GM12878 (cell line): ENCODE measurements at regions not wholly inside any gene's neighbourhood (a gene's known extent, or its start where the extent isn't known, plus 50 kb on each side); places are given as distances from the start of the nearest gene placed in this dataset.

ENCODE experiments used
- ATAC-seq: fragments of 200-7000 bp; cut with Tn5 transposase; 3 replicates; pipeline ENCODE4 v1.9.1; 2020; ENCODE audit warnings: mild to moderate bottlenecking, moderate library complexity
- BruUV-seq: library from RNA; stranded (reverse); fragments of 400-500 nt; replicated peaks from 2 replicates; lab custom pipeline; 2021; lab: Mats Ljungman, UMichigan
- CTCF ChIA-PET: fragments of 300-600 bp; sonication (Branson Sonifier 250); formaldehyde crosslinking; extraction: SDS; loops from one replicate; lab custom pipeline; 2021; ENCODE audit warnings: inconsistent platforms; lab: Yijun Ruan, JAX
- POLR2A ChIA-PET: fragments of 350-600 bp; formaldehyde crosslinking; extraction: SDS; loops from one replicate; lab custom pipeline; 2021; ENCODE audit warnings: inconsistent platforms; lab: Charles Lee
- RAD21 ChIA-PET: fragments of 300-600 bp; sonication (Branson Sonifier 250); formaldehyde crosslinking; loops from one replicate; lab custom pipeline; 2023; ENCODE audit warnings: antibody characterized with exemption; ENCODE audit not compliant: unreplicated experiment; lab: Charles Lee
- SMC1A ChIA-PET: fragments of 300-600 bp; sonication (Branson Sonifier 250); formaldehyde crosslinking; loops from one replicate; lab custom pipeline; 2023; ENCODE audit not compliant: unreplicated experiment, uncharacterized antibody; lab: Charles Lee
- DNase-seq: peaks from one replicate; pipeline ENCODE4 v3.0.0-alpha.2; 2011; ENCODE audit warnings: low read depth, low spot score
- FAIRE-seq: peaks from 3 replicates; lab custom pipeline; 2011; peaks lifted over from hg19 to GRCh38; lab: Jason Lieb, UNC
- H2AFZ ChIP-seq: 2 replicates; pipeline ENCODE4 v1.6.0; 2011; ENCODE audit warnings: low read depth, low read length, control low read depth; ENCODE audit not compliant: control insufficient read depth
- H3K27ac ChIP-seq: 2 replicates; pipeline ENCODE4 v1.5.1; 2011; ENCODE audit warnings: control low read depth; ENCODE audit not compliant: control insufficient read depth, insufficient read depth
- H3K27me3 ChIP-seq, 2 experiments: replicated peaks in 1 of 2; 2 replicates each; pipeline versions ENCODE4 v1.6.0 to v1.6.1; 2011; ENCODE audit warnings: low read length in 1 of 2; ENCODE audit not compliant: control insufficient read depth in 2 of 2, insufficient read depth in 2 of 2
- H3K36me3 ChIP-seq, 2 experiments: 2 replicates each; pipeline ENCODE4 v1.5.1; 2011; ENCODE audit warnings: low read length in 1 of 2; ENCODE audit not compliant: control insufficient read depth in 2 of 2, insufficient read depth in 2 of 2
- H3K4me1 ChIP-seq: 2 replicates; pipeline ENCODE4 v1.6.1; 2011; ENCODE audit warnings: mild to moderate bottlenecking, low read length, moderate library complexity, mixed read lengths; ENCODE audit not compliant: control insufficient read depth, insufficient read depth
- H3K4me2 ChIP-seq: 2 replicates; pipeline ENCODE4 v1.6.0; 2011; ENCODE audit warnings: control low read depth; ENCODE audit not compliant: control insufficient read depth, insufficient read depth
- H3K4me3 ChIP-seq: fragments of 200-600 bp; sonication (generic); 2 replicates; pipeline ENCODE4 v1.5.1; 2016
- H3K79me2 ChIP-seq: 2 replicates; pipeline ENCODE4 v1.6.0; 2011; ENCODE audit warnings: low read length; ENCODE audit not compliant: control insufficient read depth, insufficient read depth
- H3K9ac ChIP-seq: 2 replicates; pipeline ENCODE4 v1.8.0; 2011; ENCODE audit warnings: low read length, control low read depth, mixed read lengths; ENCODE audit not compliant: control insufficient read depth, insufficient read depth
- H3K9me3 ChIP-seq: replicated peaks from 3 replicates; pipeline ENCODE4 v1.5.1; 2011; ENCODE audit warnings: mild to moderate bottlenecking, low read length; ENCODE audit not compliant: control insufficient read depth, insufficient read depth
- H4K20me1 ChIP-seq: 2 replicates; pipeline ENCODE4 v1.6.0; 2011; ENCODE audit not compliant: control insufficient read depth, insufficient read depth
- BACH1 ChIP-seq: fragments of 450-650 bp; IDR thresholded peaks from 2 replicates; pipeline ENCODE4 v1.6.1; 2017; ENCODE audit warnings: mild to moderate bottlenecking, borderline replicate concordance
- BHLHE40 ChIP-seq, 2 experiments: fragments of 450-650 bp in 1 of 2; IDR thresholded peaks; 2 replicates each; pipeline ENCODE4 v1.6.1; 2011 to 2017; ENCODE audit warnings: low read depth in 2 of 2, borderline replicate concordance in 1 of 2, improper control_type of control experiment in 1 of 2, low read length in 1 of 2, mild to moderate bottlenecking in 1 of 2
- CBX3 ChIP-seq: fragments of 200-600 bp; sonication (generic); IDR thresholded peaks from 2 replicates; pipeline ENCODE4 v1.6.1; 2016; ENCODE audit warnings: low read depth, borderline replicate concordance
- CHD1 ChIP-seq: IDR thresholded peaks from 2 replicates; pipeline ENCODE4 v1.6.1; 2012; ENCODE audit warnings: low read depth, low read length, improper control_type of control experiment
- FOXM1 ChIP-seq: IDR thresholded peaks from 2 replicates; pipeline ENCODE4 v1.6.1; 2012; ENCODE audit warnings: low read depth, mild to moderate bottlenecking, inconsistent platforms, low read length, moderate library complexity
- HDAC6 ChIP-seq: fragments of 200-600 bp; sonication (generic); IDR thresholded peaks from one replicate; pipeline ENCODE4 v1.8.0; 2017; ENCODE audit warnings: antibody characterized with exemption; ENCODE audit not compliant: unreplicated experiment
- NR2C1 ChIP-seq: fragments of 450-650 bp; IDR thresholded peaks from 2 replicates; pipeline ENCODE4 v1.6.1; 2017; ENCODE audit warnings: antibody characterized with exemption, mild to moderate bottlenecking, moderate library complexity
- RB1 ChIP-seq: fragments of 450-650 bp; formaldehyde crosslinking; IDR thresholded peaks from 2 replicates; pipeline ENCODE4 v1.6.1; 2017; ENCODE audit warnings: mild to moderate bottlenecking, borderline replicate concordance
- SPI1 ChIP-seq: IDR thresholded peaks from 2 replicates; pipeline ENCODE4 v1.6.1; 2011; ENCODE audit warnings: low read depth, mild to moderate bottlenecking, low read length, moderate library complexity, borderline replicate concordance; ENCODE audit not compliant: insufficient read depth
- SRF ChIP-seq, 2 experiments: IDR thresholded peaks; 2 replicates each; pipeline ENCODE4 v1.6.1; 2011; ENCODE audit warnings: low read depth in 2 of 2, low read length in 2 of 2, mild to moderate bottlenecking in 1 of 2, moderate library complexity in 1 of 2
- WRNIP1 ChIP-seq: IDR thresholded peaks from 2 replicates; pipeline ENCODE4 v1.6.1; 2011; ENCODE audit warnings: low read depth, low read length, improper control_type of control experiment, borderline replicate concordance
- WGBS: methylation state at CpG from one replicate; pipeline ENCODE4 v1.1.6; 2016; ENCODE audit warnings: low lambda C conversion rate; ENCODE audit not compliant: insufficient replicate concordance, insufficient coverage; ENCODE audit errors: missing lambda C conversion rate; 5-methylcytosine and 5-hydroxymethylcytosine counted together
- in situ Hi-C: fragments of 300-500 bp; cut with MboI; formaldehyde crosslinking; loops from 9 replicates; pipeline ENCODE4 v1.14.3; 2018; ENCODE audit warnings: mixed read lengths
- intact Hi-C: fragments of 100-400 bp; cut with micrococcal nuclease; formaldehyde crosslinking; loops from one replicate; pipeline ENCODE4 v1.14.2; 2022; ENCODE audit not compliant: unreplicated experiment
- TF ChIP-seq, protein P1 (sequence below): fragments of 450-650 bp; IDR thresholded peaks from 2 replicates; pipeline ENCODE4 v1.6.1; 2016; ENCODE audit warnings: mild to moderate bottlenecking
- TF ChIP-seq, protein P2 (sequence below): fragments of 450-650 bp; IDR thresholded peaks from 2 replicates; pipeline ENCODE4 v1.6.1; 2018; ENCODE audit warnings: mild to moderate bottlenecking, low read depth, moderate library complexity; ENCODE audit not compliant: partially characterized antibody
- TF ChIP-seq, protein P3 (sequence below): IDR thresholded peaks from 2 replicates; pipeline ENCODE4 v1.6.1; 2011; ENCODE audit warnings: mild to moderate bottlenecking, low read depth, low read length, moderate library complexity; ENCODE audit not compliant: insufficient replicate concordance

DNA sequence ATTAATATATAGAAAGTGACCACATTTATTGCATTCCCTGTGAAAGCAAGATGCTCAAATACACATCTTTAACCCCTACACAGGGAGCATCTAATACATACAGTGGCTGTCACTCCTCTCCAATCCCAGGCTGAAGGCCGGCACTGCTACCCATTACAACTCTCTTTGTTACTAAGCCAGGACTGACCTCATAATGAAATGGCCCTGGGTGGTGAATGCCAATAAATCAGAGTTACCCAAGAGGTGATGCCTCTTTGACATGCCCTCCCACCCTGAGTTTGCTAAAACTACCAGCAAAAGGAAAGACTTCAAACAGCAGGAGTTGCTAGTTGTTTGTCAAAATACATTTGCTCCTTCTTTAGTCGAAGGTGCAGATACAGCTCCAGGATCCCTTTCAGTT is 214.2 kb downstream of the FOXA2 start (continued):
- TF ChIP-seq FOXM1 (no peak), RB1 (no peak)
- TF ChIP-seq, protein P1, sequence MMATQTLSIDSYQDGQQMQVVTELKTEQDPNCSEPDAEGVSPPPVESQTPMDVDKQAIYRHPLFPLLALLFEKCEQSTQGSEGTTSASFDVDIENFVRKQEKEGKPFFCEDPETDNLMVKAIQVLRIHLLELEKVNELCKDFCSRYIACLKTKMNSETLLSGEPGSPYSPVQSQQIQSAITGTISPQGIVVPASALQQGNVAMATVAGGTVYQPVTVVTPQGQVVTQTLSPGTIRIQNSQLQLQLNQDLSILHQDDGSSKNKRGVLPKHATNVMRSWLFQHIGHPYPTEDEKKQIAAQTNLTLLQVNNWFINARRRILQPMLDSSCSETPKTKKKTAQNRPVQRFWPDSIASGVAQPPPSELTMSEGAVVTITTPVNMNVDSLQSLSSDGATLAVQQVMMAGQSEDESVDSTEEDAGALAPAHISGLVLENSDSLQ = no peak
- TF ChIP-seq, protein P2, sequence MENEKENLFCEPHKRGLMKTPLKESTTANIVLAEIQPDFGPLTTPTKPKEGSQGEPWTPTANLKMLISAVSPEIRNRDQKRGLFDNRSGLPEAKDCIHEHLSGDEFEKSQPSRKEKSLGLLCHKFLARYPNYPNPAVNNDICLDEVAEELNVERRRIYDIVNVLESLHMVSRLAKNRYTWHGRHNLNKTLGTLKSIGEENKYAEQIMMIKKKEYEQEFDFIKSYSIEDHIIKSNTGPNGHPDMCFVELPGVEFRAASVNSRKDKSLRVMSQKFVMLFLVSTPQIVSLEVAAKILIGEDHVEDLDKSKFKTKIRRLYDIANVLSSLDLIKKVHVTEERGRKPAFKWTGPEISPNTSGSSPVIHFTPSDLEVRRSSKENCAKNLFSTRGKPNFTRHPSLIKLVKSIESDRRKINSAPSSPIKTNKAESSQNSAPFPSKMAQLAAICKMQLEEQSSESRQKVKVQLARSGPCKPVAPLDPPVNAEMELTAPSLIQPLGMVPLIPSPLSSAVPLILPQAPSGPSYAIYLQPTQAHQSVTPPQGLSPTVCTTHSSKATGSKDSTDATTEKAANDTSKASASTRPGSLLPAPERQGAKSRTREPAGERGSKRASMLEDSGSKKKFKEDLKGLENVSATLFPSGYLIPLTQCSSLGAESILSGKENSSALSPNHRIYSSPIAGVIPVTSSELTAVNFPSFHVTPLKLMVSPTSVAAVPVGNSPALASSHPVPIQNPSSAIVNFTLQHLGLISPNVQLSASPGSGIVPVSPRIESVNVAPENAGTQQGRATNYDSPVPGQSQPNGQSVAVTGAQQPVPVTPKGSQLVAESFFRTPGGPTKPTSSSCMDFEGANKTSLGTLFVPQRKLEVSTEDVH = no peak

- Histone ChIP-seq H2AFZ (no peak overlapping the region), H4K20me1 (no peaks in the 10 kb centered on the region), H3K9me3 (no peaks in the 10 kb centered on the region), H3K36me3 (no peaks in the 10 kb centered on the region), H3K4me1 (peaks cover 5% of the 10 kb centered on the region), H3K4me3 (no peak overlapping the region), H3K9ac (no peak overlapping the region), H3K27me3 (peaks cover 0 to 7% of the 10 kb centered on the region in 2 experiments; a peak in 2 of 4 replicates), H3K27ac (no peak overlapping the region), H3K4me2 (no peak overlapping the region), H3K79me2 (no peaks in the 10 kb centered on the region)
- in situ Hi-C loops = no loop called here
- intact Hi-C loops = no loop called here
- ChIA-PET SMC1A (no interaction called here), POLR2A (no interaction called here), RAD21 (no interaction called here), CTCF (no interaction called here)
- ATAC-seq (no peak), FAIRE-seq (no peak), DNase-seq (no peak)
- TF ChIP-seq WRNIP1 = no peak
- no peak for TF ChIP-seq CBX3
- TF ChIP-seq CHD1 = no peak
- TF ChIP-seq HDAC6 = no peak
- no peak for TF ChIP-seq SPI1
- TF ChIP-seq BHLHE40 (IDR thresholded peaks at IDR 0.05; ENCODE audit: borderline replicate concordance in 1 of 2, low read depth in 2 of 2, low read length in 1 of 2) = no peak
- TF ChIP-seq, protein P3, sequence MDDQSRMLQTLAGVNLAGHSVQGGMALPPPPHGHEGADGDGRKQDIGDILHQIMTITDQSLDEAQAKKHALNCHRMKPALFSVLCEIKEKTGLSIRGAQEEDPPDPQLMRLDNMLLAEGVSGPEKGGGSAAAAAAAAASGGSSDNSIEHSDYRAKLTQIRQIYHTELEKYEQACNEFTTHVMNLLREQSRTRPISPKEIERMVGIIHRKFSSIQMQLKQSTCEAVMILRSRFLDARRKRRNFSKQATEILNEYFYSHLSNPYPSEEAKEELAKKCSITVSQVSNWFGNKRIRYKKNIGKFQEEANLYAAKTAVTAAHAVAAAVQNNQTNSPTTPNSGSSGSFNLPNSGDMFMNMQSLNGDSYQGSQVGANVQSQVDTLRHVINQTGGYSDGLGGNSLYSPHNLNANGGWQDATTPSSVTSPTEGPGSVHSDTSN = no peak
- no peak for TF ChIP-seq SRF (IDR thresholded peaks at IDR 0.05; ENCODE audit: low read depth in 2 of 2, low read length in 2 of 2)
- TF ChIP-seq NR2C1 = no peak
- no peak for TF ChIP-seq BACH1
- no TSS peak for BruUV-seq
- whole genome bisulfite sequencing = 28% methylated on average over 3 of the region's 3 CpGs
Observed at GRCh38 chr20:22369100-22369499, 215.3 kb downstream of the FOXA2 start.
